Activated naive CD4-positive, alpha-beta T cell treated with anti-CD3 and anti-CD28 coated beads, Interleukin-2, amount 10 ng/mL, durations not matched to agents 7 days and 5 days (primary cell): ENCODE measurements at regions not wholly inside any gene's neighbourhood (a gene's known extent, or its start where the extent isn't known, plus 50 kb on each side); places are given as distances from the start of the nearest gene placed in this dataset.

Source experiments
- CTCF ChIA-PET: fragments of 350-600 bp; sonication (Branson Sonifier 250); formaldehyde crosslinking; loops from one replicate; lab custom pipeline; 2021; ENCODE audit warnings: antibody characterized with exemption; lab: Charles Lee
- DNase-seq: peaks from one replicate; pipeline ENCODE4 v3.0.0-alpha.2; 2020
- H3K27ac Mint-ChIP-seq: one replicate; pipeline ENCODE4 v1.8.0; 2021; ENCODE audit warnings: mild to moderate bottlenecking, moderate library complexity, mixed read lengths
- H3K27me3 Mint-ChIP-seq: one replicate; pipeline ENCODE4 v1.8.0; 2021; ENCODE audit warnings: mild to moderate bottlenecking, mixed read lengths
- H3K36me3 Mint-ChIP-seq: one replicate; pipeline ENCODE4 v1.8.0; 2021; ENCODE audit warnings: mixed read lengths
- H3K4me1 Mint-ChIP-seq: one replicate; pipeline ENCODE4 v1.8.0; 2021; ENCODE audit warnings: mixed read lengths
- H3K4me3 Mint-ChIP-seq: one replicate; pipeline ENCODE4 v1.8.0; 2021; ENCODE audit warnings: mild to moderate bottlenecking, moderate library complexity, mixed read lengths
- H3K9me3 Mint-ChIP-seq: one replicate; pipeline ENCODE4 v1.8.0; 2021; ENCODE audit warnings: mixed read lengths

DNA sequence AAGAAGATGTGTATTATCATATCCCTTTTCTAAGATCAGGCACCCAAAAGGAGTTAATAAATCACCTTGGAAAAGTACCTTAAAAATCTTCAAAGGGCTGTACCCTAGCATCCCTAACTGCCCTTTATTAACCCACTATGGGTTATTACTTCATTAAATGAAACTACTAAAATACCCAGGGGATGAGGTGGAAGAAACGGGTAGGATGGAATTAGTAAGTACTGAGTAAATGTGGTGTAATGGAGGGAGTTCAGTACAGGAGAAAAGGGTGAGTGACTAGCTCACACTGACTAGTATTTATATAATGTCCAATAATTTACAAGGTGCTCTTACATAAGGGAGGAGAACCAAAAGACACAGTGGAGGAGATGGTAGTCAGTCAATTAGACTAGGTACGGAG, 51.0 kb upstream of the RASGEF1B start:
- DNase-seq, result no peak
- H3K36me3 Mint-ChIP-seq, result peaks cover 3% of the 10 kb centered on the region
- peaks cover 2% of the 10 kb centered on the region for H3K27me3 Mint-ChIP-seq
- H3K9me3 Mint-ChIP-seq, result peaks cover 10% of the 10 kb centered on the region
- no peak overlapping the region for H3K4me3 Mint-ChIP-seq
- no peaks in the 10 kb centered on the region for H3K4me1 Mint-ChIP-seq
- CTCF ChIA-PET, result no interaction called here
- H3K27ac Mint-ChIP-seq, result no peak overlapping the region

DNA sequence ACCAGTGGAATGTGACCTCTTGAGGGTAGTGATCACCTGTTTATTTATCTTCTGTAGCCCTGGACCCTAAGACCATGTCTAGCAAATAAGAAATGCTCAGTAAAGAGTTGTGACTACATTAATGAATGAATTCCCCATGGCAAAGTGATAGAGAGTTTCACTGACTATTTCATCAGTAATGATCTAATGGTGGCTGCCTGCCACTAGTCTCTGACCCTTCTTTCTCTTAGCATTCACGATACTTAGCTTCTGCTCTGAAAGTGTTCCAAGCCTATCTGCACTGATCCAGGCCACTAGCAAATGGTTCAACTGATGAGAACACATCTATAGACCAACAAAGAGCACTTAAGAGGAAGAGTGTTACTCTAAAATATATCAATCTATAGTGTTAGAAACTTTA, 50.0 kb upstream of the RASGEF1B start:
- no peak overlapping the region for H3K4me3 Mint-ChIP-seq
- H3K9me3 Mint-ChIP-seq, result peaks cover 7% of the 10 kb centered on the region
- no peak overlapping the region for H3K27ac Mint-ChIP-seq
- no peaks in the 10 kb centered on the region for H3K4me1 Mint-ChIP-seq
- DNase-seq, result no peak
- peaks cover 3% of the 10 kb centered on the region for H3K36me3 Mint-ChIP-seq
- no peaks in the 10 kb centered on the region for H3K27me3 Mint-ChIP-seq
- CTCF ChIA-PET, result interaction anchor here (0.9 kb wide), 1 partner anchor 16 kb away, joined by 3 read pairs; no protein-coding TSS in a partner anchor
